Keratinocyte (primary cell): ENCODE measurements at regions not wholly inside any gene's neighbourhood (a gene's known extent, or its start where the extent isn't known, plus 50 kb on each side); places are given as distances from the start of the nearest gene placed in this dataset.

Experiments
- DNase-seq: peaks from one replicate; pipeline ENCODE4 v3.0.0-alpha.2; 2011; ENCODE audit warnings: low read depth, missing footprints, low spot score
- FAIRE-seq: peaks from 2 replicates; lab custom pipeline; 2011; peaks lifted over from hg19 to GRCh38; lab: Jason Lieb, UNC
- H2AFZ ChIP-seq: 2 replicates; pipeline ENCODE4 v1.6.0; 2012; ENCODE audit warnings: low read length, control low read depth, inconsistent platforms; ENCODE audit not compliant: control insufficient read depth
- H3K27ac ChIP-seq: 2 replicates; pipeline ENCODE4 v1.5.1; 2011; ENCODE audit warnings: low read length; ENCODE audit not compliant: control insufficient read depth, insufficient read depth
- H3K27me3 ChIP-seq: 3 replicates; pipeline ENCODE4 v1.6.0; 2011; ENCODE audit warnings: low read length; ENCODE audit not compliant: control insufficient read depth, insufficient read depth; ENCODE audit errors: extremely low read depth
- H3K36me3 ChIP-seq, 2 experiments: 2 replicates in 1 of 2; 3 replicates in 1 of 2; pipeline ENCODE4 v1.5.1; 2011; ENCODE audit warnings: low read length in 2 of 2, mild to moderate bottlenecking in 1 of 2; ENCODE audit not compliant: control insufficient read depth in 2 of 2, insufficient read depth in 2 of 2; ENCODE audit errors: extremely low read depth in 1 of 2
- H3K4me1 ChIP-seq: 3 replicates; pipeline ENCODE4 v1.5.1; 2011; ENCODE audit warnings: low read length; ENCODE audit not compliant: control insufficient read depth, insufficient read depth; ENCODE audit errors: extremely low read depth
- H3K4me2 ChIP-seq: 3 replicates; pipeline ENCODE4 v1.6.0; 2011; ENCODE audit warnings: low read depth, low read length; ENCODE audit not compliant: control insufficient read depth, insufficient read depth; ENCODE audit errors: extremely low read depth
- H3K4me3 ChIP-seq, 3 experiments: fragments of 200-600 bp in 1 of 3; sonication (generic) in 1 of 3; 2 replicates in 2 of 3; 3 replicates in 1 of 3; pipeline ENCODE4 v1.5.1; 2011 to 2016; ENCODE audit warnings: low read length in 3 of 3, mild to moderate bottlenecking in 3 of 3, control low read depth in 2 of 3, inconsistent platforms in 1 of 3, low read depth in 1 of 3, mixed read lengths in 1 of 3, mixed run types in 1 of 3, moderate library complexity in 1 of 3; ENCODE audit not compliant: control insufficient read depth in 2 of 3, insufficient read depth in 2 of 3; ENCODE audit errors: extremely low read depth in 1 of 3
- H3K79me2 ChIP-seq: 2 replicates; pipeline ENCODE4 v1.6.0; 2012; ENCODE audit warnings: low read length; ENCODE audit not compliant: control insufficient read depth, insufficient read depth
- H3K9ac ChIP-seq: 3 replicates; pipeline ENCODE4 v1.6.0; 2011; ENCODE audit warnings: low read length; ENCODE audit not compliant: control insufficient read depth, insufficient read depth; ENCODE audit errors: extremely low read depth
- H3K9me1 ChIP-seq: 3 replicates; pipeline ENCODE4 v1.6.0; 2011; ENCODE audit warnings: low read length; ENCODE audit not compliant: control insufficient read depth, insufficient read depth; ENCODE audit errors: extremely low read depth
- H3K9me3 ChIP-seq: 2 replicates; pipeline ENCODE4 v1.5.1; 2012; ENCODE audit warnings: low read depth, low read length; ENCODE audit not compliant: control insufficient read depth
- H4K20me1 ChIP-seq: 3 replicates; pipeline ENCODE4 v1.6.0; 2011; ENCODE audit warnings: low read length; ENCODE audit not compliant: control insufficient read depth, insufficient read depth; ENCODE audit errors: extremely low read depth
- CTCF ChIP-seq, 3 experiments: IDR thresholded peaks in 1 of 3; conservative IDR thresholded peaks in 1 of 3; optimal IDR thresholded peaks in 1 of 3; 2 replicates in 2 of 3; 3 replicates in 1 of 3; pipeline versions ENCODE3 to v1.5.1; 2011; ENCODE audit warnings: low read length in 3 of 3, mild to moderate bottlenecking in 3 of 3, moderate library complexity in 2 of 3, control low read depth in 1 of 3, inconsistent platforms in 1 of 3; ENCODE audit not compliant: insufficient read depth in 2 of 3; ENCODE audit errors: extremely low read depth in 1 of 3
- EZH2 ChIP-seq: IDR thresholded peaks from one replicate; pipeline ENCODE4 v1.6.1; 2012; ENCODE audit warnings: inconsistent platforms, mild to moderate bottlenecking, low read length, moderate library complexity
- dilution Hi-C: fragments of 300-500 bp; cut with MboI; formaldehyde crosslinking; loops from one replicate; pipeline ENCODE4 v1.7.0; 2020; ENCODE audit warnings: low sequenced_read_pairs; ENCODE audit not compliant: extremely low pct_ligation_motif_present

- no peaks in the 10 kb centered on the region for H3K9me3 ChIP-seq
- H3K27me3 ChIP-seq: no peaks in the 10 kb centered on the region
- H3K9ac ChIP-seq: no peak overlapping the region
- no peaks in the 10 kb centered on the region for H4K20me1 ChIP-seq
- TF ChIP-seq EZH2 (no peak), CTCF (optimal IDR thresholded peaks at IDR 0.05 in 1 of 3, IDR thresholded peaks at IDR 0.05 in 1 of 3, conservative IDR thresholded peaks at IDR 0.05 in 1 of 3; ENCODE audit: extremely low read depth in 1 of 3, insufficient read depth in 2 of 3, low read length in 3 of 3) (no peak)
- H3K27ac ChIP-seq: no peak overlapping the region
- dilution Hi-C loops: no loop called here
- no peaks in the 10 kb centered on the region for H3K9me1 ChIP-seq
- H3K36me3 ChIP-seq: no peaks in the 10 kb centered on the region
- no peaks in the 10 kb centered on the region for H3K79me2 ChIP-seq
- no peaks in the 10 kb centered on the region for H3K4me1 ChIP-seq
- no peak for FAIRE-seq
- DNase-seq: no peak
- H3K4me3 ChIP-seq: no peak overlapping the region
- no peak overlapping the region for H3K4me2 ChIP-seq
- no peak overlapping the region for H2AFZ ChIP-seq
Measured at GRCh38 chr18:1652018-1652417, 747.3 kb downstream of the ADCYAP1 start.

GRCh38 chr18:1653873-1654272 is 749.2 kb downstream of the ADCYAP1 start:
- H3K36me3 ChIP-seq: no peaks in the 10 kb centered on the region
- H2AFZ ChIP-seq: no peak overlapping the region
- no peak overlapping the region for H3K4me2 ChIP-seq
- TF ChIP-seq CTCF (optimal IDR thresholded peaks at IDR 0.05 in 1 of 3, IDR thresholded peaks at IDR 0.05 in 1 of 3, conservative IDR thresholded peaks at IDR 0.05 in 1 of 3; ENCODE audit: extremely low read depth in 1 of 3, insufficient read depth in 2 of 3, low read length in 3 of 3) (no peak), EZH2 (no peak)
- dilution Hi-C loops: no loop called here
- no peaks in the 10 kb centered on the region for H3K79me2 ChIP-seq
- H3K9ac ChIP-seq: no peak overlapping the region
- H3K4me1 ChIP-seq: no peaks in the 10 kb centered on the region
- H4K20me1 ChIP-seq: no peaks in the 10 kb centered on the region
- FAIRE-seq: no peak
- no peaks in the 10 kb centered on the region for H3K9me1 ChIP-seq
- no peak for DNase-seq
- H3K4me3 ChIP-seq: no peak overlapping the region
- H3K27ac ChIP-seq: no peak overlapping the region
- H3K27me3 ChIP-seq: no peaks in the 10 kb centered on the region
- H3K9me3 ChIP-seq: no peaks in the 10 kb centered on the region
